Fibroblast of skin of right quadriceps (primary cell): ENCODE measurements at regions not wholly inside any gene's neighbourhood (a gene's known extent, or its start where the extent isn't known, plus 50 kb on each side); places are given as distances from the start of the nearest gene placed in this dataset.

Source experiments
- DNase-seq: peaks from one replicate; pipeline ENCODE4 v3.0.0-alpha.2; 2013

DNA sequence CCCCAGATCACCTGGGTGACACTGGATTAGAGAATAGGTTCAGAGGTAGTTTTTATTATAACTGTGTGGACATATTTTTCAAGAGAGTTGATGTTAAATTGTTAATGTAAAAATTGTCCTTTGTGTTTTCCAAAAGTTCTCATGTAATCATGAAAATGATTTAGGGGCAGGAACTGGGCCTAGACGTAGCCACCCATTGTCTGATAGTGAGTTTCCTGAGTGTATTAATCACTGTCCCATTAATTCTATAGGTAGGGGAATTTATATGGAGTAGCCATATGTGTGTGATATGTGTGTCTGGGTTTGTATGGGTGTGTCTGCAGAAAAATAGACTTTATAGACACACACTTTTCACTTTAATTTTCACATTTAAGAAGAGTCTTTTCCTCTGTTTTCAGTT is 144.6 kb upstream of the RAI14 start:
- DNase-seq, result no peak

DNA sequence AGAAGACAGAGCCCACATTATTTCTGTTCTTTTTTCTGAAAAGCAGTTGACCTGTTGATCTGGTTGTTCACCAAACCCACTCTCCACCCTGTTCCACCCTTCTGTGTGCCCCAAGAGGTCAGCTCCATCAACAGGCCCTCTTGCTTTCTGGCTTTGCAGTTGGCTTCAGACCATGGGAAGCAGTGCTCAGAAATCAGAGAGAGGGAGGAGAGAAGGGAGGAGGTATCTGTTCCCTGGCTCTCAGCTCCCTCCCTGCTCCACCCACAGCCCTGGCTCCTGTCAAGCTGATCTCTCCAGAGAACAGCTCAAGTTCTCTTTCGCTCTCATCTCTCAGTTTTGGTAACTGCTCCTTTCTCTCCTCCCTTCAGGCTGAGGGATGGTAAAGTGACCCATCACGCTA is 144.2 kb upstream of the RAI14 start:
- no peak for DNase-seq

DNA sequence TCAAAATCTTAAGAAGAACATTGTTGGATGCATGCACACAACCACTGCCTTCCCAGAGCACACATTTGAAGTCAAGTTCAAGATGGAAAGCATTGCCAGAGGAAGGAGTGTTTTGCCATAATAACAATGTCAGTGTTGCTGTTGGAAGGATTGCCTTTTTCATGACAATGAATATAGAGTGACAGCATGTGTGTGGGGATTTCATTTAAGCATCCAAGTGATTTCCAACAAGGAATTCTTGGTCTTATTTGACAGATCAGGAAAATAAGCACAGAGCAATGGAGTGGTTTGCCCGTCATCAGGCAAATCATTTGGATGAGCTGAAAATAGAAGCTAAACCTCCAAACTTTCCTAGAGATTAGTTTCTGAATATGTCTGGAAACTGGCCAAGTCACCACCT is 140.0 kb upstream of the RAI14 start:
- no peak for DNase-seq

DNA sequence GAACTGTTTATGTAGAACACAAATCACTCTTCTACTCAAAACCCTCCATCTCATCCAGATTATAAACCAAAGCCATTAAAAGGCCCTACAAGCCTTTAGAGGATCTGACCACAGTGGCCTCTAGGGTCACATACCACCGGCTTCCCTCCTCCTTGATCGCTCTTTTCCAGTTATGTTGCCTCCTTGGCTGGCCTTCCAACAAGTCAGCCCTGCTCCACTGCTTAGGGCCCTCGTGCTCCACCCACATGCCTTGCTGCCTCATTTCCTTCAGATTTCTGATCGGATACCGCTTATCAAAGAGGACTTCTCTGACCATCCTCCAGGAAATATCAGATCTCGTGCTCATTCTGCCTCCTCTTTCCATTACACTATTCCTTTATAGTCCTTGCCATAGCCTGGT is 139.4 kb upstream of the RAI14 start:
- no peak for DNase-seq

DNA sequence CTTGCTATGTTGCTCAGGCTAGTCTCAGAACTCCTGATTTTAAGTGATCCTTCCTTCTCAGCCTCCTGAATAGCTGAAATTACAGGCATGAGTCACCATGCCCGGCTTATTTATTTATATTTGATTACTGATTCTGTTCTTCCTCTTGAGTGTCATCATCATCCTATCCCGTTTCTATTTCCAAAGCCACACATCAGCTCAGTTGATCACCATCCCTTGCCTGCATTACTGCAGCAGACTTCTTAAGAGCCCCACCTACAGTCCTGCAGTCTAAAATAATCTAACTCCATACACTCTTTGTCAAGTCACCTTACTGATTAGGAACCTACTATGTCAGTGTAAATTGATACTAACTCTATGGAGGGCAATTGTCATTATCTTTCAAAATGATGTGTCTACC is 138.9 kb upstream of the RAI14 start:
- peak; percentile 66 for DNase-seq

DNA sequence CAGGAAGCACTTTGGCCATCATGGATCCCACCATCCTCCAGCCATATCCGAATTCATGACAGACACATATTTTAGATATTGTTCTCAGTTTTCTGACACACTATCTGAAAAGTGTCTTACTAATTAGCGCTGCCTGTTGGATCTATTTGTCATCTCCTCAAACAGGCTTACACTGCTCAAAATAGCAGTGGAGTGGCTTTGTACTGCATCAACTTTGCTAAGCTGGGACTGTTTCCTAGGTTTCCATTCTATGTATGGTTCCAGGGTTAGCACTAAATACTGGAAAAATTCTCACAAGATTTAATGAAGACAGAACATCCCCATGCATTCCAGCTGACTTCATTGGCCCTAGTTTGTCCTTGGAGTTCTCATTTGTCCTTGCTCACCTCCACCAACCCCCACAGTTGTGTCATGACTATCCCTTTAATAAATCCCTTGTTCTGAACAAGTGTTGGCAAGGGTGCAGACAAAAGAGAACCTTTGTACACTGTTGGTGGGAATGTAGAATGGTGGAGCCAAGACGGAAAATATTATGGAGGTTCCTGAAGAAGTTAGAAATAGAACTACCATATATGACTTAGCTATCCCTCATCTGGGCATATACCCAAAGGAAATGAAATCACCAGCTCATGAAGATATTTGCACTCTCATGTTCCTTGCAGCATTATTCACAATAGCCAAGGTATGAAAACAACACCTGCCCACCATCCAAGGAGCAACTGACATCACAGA is 136.5 kb upstream of the RAI14 start:
- DNase-seq, result peak; percentile 46

DNA sequence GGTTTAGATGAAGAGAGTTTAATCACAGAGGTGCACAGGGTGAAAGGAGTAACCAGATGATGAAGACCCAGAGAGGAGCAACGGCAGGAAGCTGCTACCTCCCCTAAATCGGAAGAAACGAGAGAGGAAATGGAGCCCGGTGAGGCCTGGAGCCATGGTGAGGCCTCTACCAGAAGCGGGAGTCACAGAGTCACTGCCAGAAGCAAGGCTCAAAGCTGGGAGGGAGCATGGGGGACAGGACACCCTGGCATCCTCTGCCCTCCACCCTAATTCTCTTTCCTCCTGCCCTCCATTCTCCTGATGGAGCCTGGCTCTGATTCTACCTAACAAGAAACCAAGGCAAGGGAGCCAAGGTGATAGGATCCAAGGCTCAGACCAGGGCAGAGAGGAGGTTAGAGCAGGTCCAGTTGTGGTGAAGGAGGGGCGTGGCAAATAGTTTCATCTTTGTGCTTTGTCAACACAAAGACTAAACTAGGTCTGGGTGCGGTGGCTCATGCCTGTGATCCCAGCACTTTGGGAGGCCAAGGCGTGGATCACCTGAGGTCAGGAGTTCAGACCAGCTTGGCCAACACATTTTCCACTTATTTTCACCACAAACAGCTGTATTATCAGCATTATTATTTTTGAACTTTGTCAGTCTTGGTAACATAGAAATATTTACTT is 134.4 kb upstream of the RAI14 start:
- DNase-seq, result no peak

DNA sequence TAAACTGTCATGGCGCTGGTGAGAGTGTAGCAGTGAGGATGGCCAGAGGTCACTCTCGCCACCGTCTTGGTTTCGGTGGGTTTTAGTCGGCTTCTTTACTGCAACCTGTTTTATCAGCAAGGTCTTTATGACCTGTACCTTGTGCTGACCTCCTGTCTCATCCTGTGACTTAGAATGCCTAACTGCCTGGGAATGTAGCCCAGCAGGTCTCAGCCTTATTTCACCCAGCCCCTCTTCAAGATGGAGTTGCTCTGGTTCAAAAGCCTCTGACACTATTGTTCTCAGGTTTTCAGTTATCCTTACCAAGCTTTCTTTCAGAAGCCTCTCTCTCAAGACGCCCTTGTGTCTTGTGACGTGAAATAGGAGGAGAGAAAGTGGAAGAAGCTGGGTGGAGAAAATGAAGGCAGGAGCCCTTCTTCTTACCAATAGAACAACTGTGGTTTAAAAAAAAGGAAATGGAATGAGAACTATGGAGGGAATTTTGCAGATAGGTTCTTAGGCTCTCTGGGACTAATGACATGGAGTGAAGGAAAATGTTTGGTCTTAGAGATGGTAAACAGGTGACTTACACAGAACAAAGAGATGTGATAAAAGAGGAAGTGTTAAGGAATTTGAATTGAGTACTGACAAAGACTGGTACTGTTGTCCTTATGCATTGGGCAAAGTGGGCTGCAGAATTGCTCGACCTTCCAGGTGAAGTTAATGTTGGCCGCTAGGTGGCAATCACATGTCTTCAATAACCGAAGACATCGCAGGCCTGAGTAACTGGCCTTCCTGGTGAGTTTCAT is 133.3 kb upstream of the RAI14 start:
- peak; percentile 86 for DNase-seq

DNA sequence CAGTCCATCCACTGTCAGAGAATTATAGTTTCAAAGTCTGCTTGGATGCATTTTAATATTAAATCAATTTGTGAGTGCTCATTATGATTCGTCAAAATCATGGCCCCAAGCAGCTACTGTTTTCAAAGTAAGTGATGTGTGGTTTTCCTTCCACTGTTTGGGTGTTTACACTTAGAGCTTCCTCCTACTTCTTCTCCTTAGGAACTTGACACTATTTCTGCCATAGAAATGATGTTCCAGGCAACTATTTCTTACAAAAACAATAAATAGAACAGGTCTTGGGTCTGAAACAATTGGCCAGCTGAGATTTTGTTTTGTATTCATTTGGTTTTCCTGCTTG is 132.8 kb upstream of the RAI14 start:
- DNase-seq, result no peak

DNA sequence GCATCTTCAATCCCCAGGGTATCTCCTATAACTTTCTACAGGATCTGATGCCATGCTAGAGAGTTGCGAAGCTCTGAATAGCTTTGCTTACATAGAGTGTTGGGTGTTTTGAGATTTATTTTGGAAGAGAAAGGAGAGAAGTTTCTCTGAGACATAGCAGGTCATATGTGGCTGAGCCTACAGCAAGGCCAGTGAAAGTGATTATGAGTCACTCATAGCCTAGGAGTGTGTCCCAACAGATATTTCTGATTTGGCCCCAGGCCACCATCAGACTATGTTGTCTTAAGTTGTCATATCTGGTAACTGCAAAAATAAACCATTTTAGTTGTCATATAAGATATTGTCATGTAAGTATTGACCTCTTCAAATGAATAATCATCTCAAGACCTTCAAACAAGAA is 132.0 kb upstream of the RAI14 start:
- DNase-seq, result peak; percentile 80

DNA sequence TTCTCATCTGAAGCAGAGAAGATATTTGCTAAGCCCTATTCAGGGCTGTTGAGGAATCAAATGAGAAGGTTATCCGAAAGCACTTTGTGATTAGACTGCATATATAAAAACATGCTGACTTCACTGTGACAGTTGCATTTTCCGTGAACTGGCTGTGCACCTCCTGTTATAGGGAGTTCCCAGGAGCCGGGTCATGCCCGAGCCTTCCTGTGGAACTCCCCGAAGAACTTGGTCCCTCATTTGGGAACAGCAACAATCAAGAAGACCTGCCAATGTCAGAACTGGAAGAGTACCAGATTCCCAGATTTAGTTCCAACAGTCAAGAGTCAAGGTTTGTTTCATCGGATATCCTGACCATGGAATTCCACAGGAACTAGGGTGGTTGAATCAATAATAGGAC is 130.4 kb upstream of the RAI14 start:
- DNase-seq, result no peak

DNA sequence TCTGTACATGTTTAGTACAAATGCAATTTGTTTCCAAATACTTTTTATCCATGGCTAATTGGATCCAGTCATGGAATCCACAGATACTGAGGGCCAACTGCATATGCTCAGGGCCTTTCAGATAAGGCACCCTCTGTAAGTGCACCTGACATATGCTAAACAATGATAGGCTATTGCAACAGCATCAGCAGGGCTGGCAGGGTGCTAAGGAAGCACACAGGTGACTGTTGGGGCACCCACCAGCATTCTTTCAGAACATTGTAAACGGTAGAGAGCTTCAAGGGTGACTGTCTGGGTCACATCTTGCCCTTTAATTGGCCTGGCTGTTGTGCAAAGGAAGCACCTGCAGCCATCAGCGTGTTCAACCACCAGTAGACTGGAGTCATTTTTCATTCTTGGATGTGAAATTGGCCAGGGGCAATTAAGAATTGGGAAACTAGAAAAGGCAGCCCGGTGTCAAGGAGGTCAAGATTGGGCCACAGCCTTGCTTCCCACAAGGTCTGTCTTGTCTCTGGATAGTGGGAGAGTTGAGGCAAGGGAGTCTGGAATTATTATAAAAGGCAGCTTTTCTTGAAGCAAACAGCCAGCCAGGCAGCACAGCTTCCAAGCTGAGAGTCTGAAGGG is 129.3 kb upstream of the RAI14 start:
- DNase-seq, result no peak

DNA sequence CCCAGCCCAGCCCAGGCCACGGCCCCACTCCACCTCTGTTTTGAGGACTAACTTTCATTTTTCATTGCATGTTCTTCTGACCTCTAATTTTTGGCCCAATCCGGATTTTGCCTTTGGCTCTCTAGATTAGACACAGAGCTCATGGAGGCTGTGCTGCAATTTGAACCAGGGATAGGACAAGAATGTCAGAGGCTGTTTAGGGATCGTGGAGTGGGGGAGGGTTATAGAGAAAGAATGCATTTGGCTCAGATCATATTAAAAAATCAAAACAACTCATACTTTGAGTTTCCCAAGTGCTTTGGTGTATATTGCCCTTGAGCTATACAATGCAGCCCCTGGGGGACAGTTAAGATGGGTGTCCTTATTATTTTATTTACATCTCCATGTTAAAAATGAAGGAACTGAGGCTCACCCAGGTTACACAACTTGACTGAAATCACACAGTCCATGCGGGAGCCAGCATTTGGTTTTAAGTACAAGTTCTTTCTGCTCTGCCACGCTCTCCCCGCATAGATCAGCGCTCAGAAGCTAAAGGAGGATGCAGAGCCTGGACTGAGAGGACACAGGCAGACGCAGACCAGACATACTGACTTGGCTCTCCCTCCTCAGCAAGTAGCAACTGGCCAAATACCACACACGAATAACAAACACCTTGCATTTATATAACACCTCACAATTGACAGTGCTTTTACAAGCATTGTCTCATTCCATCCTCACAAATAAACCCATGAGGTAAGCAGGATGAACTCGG is 126.4 kb upstream of the RAI14 start:
- DNase-seq, result peak; percentile 52

DNA sequence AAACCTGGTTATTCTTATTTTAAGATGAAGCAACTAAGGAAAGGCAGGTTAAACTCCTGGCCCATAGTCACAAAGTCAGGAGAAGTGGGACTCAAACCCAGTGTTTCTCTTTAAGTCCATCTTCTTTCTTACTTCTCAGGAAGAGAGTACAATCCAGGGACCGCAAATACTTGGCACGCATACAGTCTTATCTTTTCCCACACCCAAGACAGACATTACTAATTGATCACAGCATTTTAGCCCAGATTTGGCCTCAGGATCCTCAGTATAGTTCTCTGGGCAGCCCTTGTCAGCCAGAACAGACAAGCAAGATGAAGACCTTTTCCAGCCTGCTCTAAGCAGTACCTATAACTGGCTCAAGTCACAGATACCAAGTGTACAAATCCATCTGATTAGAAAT is 125.5 kb upstream of the RAI14 start:
- no peak for DNase-seq

DNA sequence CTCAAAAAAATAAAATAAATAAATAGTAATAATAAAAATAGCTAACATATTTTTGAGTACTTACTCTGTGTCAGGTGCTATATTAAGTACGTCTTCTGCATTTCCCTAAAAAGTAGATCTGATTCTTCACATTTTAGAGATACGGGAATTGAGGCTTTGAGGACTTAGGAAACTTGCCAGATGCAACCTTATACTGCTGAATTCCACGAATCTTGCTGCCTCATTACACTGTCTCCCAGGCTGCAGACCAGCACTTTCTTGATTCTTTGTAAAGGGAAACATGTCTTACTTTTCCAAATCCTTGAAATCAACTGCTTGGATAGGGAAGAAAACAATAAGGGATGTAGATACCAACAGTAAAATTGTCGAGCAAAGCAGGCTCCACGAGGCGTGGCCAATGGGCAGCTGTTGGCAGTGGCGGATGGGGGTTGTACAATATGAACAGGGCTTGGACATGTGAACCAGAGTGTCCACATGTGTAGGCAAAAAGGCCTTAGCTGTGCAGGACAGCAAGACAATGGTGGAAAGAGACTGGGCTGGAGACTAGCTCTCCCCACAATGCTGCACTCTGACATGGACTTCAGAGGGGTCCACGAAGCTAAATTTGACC is 124.3 kb upstream of the RAI14 start:
- DNase-seq, result peak; percentile 52

DNA sequence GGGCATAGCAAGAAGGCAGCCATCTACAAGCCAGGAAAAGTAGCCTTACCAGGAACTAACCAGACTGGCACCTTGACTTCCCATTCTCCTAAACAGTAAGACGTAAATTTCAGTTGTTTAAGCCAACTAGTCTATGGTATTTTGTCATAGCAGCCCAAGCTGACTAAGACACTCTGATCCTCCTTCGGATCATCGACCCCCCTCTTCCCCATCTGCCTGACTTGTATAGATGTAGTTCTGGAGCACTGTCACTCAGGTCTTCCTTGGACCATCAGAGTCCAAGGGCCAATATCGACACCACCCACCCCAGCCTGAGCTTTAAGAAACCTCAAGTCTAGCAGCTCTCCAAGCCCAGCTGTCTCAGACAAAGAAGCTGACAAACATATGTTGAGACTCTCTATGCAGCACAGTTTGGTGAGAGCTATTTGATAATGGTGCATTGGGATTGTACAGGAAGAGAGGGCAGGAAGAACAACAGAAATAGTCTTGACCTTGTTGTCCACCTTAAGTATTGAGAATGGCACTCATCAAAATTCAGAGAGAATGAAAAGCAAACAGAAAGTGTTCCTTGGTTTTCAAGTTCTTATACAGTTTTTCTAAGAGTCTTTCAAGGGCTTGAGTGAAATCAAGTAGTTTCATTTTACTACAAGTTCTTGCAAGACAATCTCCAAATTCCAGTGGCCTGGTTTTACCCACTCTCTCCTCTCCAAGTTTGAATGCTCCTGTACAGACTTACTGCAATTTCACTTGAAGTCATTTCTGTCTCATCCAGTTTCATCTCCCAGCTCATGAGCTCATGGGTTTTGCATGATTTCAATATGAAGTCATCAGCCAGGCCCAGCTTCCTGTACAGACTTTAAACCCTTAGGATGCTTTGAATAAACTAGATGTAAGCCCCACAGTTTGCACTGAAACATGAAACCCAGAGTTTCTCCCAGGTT is 122.3 kb upstream of the RAI14 start:
- peak; percentile 93 for DNase-seq

DNA sequence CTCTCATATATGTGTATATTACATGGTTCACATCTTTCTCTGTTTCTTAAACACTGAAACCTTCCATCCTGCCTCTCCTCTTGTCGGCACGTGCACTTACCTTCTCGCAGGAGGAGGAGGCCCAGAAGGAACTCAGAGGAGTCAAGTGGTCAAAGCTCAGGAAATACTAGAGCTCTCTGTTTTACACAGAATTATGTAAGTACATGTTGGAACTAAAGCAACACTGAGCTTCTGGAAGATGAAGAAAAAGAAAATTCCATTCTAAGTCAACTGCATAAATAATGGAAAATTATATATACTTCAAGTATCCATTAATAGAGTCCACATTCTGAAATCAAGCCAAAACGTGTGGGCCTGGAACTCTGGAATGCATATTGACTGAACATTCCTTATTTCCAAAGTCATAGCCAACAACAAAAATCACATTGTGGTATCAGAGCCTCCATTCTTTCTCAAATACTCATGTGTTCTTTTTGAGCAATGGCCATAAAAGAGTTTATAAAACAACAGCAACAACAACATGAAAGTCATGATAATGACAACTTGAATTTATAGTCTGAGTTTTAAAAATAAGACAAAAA is 121.5 kb upstream of the RAI14 start:
- peak; percentile 97 for DNase-seq

DNA sequence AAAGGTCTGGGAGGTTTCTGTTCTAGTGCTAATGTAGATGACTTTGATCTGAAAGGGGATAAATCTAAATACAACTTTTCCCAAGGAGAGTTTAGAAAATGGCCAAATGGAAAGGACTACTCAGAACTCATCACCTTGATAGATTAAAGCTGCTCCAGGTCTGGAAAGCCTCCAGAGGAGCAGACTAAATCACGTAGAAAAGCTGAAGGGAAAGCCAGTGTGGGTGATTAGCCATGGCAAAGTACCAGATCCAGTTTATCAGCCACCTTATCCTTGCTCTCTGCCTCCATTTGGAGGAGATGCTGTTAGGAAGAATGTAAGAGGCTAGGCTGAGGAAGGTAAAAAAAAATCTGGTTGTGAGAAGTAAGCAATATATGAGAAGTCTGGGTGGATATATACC is 120.7 kb upstream of the RAI14 start:
- no peak for DNase-seq

DNA sequence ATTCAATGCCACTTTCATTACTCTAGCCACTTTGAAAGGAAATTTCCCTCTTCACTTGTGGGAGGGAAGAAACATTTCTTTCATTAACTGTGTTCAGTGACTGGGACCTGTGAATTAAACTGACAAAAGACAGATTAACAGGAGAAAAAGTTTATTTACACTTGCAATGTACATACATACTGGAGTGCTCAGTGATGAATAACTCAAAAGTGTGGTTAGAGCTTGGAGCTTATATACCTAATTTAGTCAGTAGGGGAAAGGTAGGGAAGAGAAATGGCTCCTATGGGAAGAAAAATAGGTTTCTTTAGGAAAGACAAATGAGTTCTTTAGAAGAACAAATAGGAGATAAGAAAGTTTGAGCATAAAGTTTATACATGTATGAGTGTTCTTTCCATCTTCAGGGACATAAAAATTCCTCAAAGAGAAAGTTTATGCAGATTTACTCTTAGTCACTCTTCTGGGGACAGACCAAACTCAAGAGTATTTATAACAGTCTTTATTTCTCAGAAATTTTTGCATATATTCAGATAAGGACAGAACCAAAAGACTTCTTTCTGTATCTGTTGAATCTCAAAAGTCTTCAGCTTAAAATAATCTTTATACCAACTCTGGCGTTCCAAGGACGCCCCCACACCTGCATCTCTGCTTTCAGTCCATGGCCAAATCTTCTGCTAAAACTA is 120.0 kb upstream of the RAI14 start:
- no peak for DNase-seq

DNA sequence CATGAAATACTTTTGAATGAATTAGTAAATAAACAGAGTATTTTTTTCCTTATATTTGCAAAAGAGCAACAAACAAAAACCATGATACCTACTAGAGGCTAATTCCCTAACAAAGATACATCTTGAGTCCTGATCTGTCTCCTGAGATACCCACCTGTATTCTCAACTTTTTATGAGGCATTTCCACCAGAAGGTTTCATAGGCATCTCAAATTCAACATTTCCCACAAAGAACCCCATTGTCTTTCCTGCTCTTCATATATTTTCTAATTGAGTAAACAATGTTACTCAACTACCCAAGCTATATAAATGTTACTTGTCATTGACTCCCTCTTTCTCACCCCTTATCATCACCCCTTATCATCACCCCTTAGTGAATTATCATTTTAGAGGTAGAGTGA is 119.4 kb upstream of the RAI14 start:
- no peak for DNase-seq
